ENCODE measurements at regions not wholly inside any gene's neighbourhood (a gene's known extent, or its start where the extent isn't known, plus 50 kb on each side); places are given as distances from the start of the nearest gene placed in this dataset.

- no peak for DNase-seq
- Mint-ChIP-seq H3K36me3 (ENCODE audit: unreplicated experiment) (no peaks in the 10 kb centered on the region), H3K4me3 (ENCODE audit: unreplicated experiment) (no peak overlapping the region), H3K9me3 (ENCODE audit: unreplicated experiment) (no peaks in the 10 kb centered on the region), H3K4me1 (ENCODE audit: low read depth, unreplicated experiment) (peaks cover 26% of the 10 kb centered on the region), H3K27me3 (ENCODE audit: unreplicated experiment) (no peaks in the 10 kb centered on the region), H3K27ac (ENCODE audit: unreplicated experiment) (no peak overlapping the region)
- TF ChIP-seq CTCF (IDR thresholded peaks at IDR 0.05; ENCODE audit: partially characterized antibody, unreplicated experiment): no peak
Measured at GRCh38 chr5:89452081-89452480, 569.1 kb upstream of the MEF2C start.

GRCh38 chr5:89451263-89451662 is 568.3 kb upstream of the MEF2C start:
- Mint-ChIP-seq H3K27ac (ENCODE audit: unreplicated experiment) (no peak overlapping the region), H3K9me3 (ENCODE audit: unreplicated experiment) (no peaks in the 10 kb centered on the region), H3K4me3 (ENCODE audit: unreplicated experiment) (no peak overlapping the region), H3K4me1 (ENCODE audit: low read depth, unreplicated experiment) (peaks cover 27% of the 10 kb centered on the region), H3K36me3 (ENCODE audit: unreplicated experiment) (no peaks in the 10 kb centered on the region), H3K27me3 (ENCODE audit: unreplicated experiment) (no peaks in the 10 kb centered on the region)
- no peak for DNase-seq
- no peak for TF ChIP-seq CTCF (IDR thresholded peaks at IDR 0.05; ENCODE audit: partially characterized antibody, unreplicated experiment)

- H3K27ac Mint-ChIP-seq (ENCODE audit: unreplicated experiment): no peak overlapping the region
Measured at GRCh38 chr5:89450149-89450538, 567.2 kb upstream of the MEF2C start.

GRCh38 chr5:89449392-89450148 is 566.6 kb upstream of the MEF2C start:
- no peak for DNase-seq
- Mint-ChIP-seq H3K9me3 (ENCODE audit: unreplicated experiment) (no peaks in the 10 kb centered on the region), H3K27ac (ENCODE audit: unreplicated experiment) (peak overlapping the region; percentile 19), H3K4me3 (ENCODE audit: unreplicated experiment) (peak overlapping the region; percentile 0), H3K27me3 (ENCODE audit: unreplicated experiment) (no peaks in the 10 kb centered on the region), H3K36me3 (ENCODE audit: unreplicated experiment) (no peaks in the 10 kb centered on the region), H3K4me1 (ENCODE audit: low read depth, unreplicated experiment) (peaks cover 27% of the 10 kb centered on the region)
- TF ChIP-seq CTCF (IDR thresholded peaks at IDR 0.05; ENCODE audit: partially characterized antibody, unreplicated experiment): no peak

More at GRCh38 chr5:89450149-89450538, 567.2 kb upstream of the MEF2C start:
- Mint-ChIP-seq H3K36me3 (ENCODE audit: unreplicated experiment) (no peaks in the 10 kb centered on the region), H3K4me3 (ENCODE audit: unreplicated experiment) (no peak overlapping the region), H3K27me3 (ENCODE audit: unreplicated experiment) (no peaks in the 10 kb centered on the region), H3K4me1 (ENCODE audit: low read depth, unreplicated experiment) (peaks cover 27% of the 10 kb centered on the region), H3K9me3 (ENCODE audit: unreplicated experiment) (no peaks in the 10 kb centered on the region)
- DNase-seq: no peak
- TF ChIP-seq CTCF (IDR thresholded peaks at IDR 0.05; ENCODE audit: partially characterized antibody, unreplicated experiment): no peak

GRCh38 chr5:89447027-89447426 is 564.0 kb upstream of the MEF2C start:
- no peaks in the 10 kb centered on the region for H3K36me3 Mint-ChIP-seq (ENCODE audit: unreplicated experiment)
- no peak overlapping the region for H3K4me3 Mint-ChIP-seq (ENCODE audit: unreplicated experiment)
- no peak for TF ChIP-seq CTCF (IDR thresholded peaks at IDR 0.05; ENCODE audit: partially characterized antibody, unreplicated experiment)
- peaks cover 38% of the 10 kb centered on the region for H3K4me1 Mint-ChIP-seq (ENCODE audit: low read depth, unreplicated experiment)
- no peaks in the 10 kb centered on the region for H3K27me3 Mint-ChIP-seq (ENCODE audit: unreplicated experiment)
- no peaks in the 10 kb centered on the region for H3K9me3 Mint-ChIP-seq (ENCODE audit: unreplicated experiment)
- H3K27ac Mint-ChIP-seq (ENCODE audit: unreplicated experiment): peak overlapping the region; percentile 3
- no peak for DNase-seq
